WTC11 (cell line): ENCODE measurements at regions not wholly inside any gene's neighbourhood (a gene's known extent, or its start where the extent isn't known, plus 50 kb on each side); places are given as distances from the start of the nearest gene placed in this dataset.

Experiments used
- ATAC-seq: fragments of 200-7000 bp; cut with Tn5 transposase; 2 replicates; pipeline ENCODE4 v1.10.0; 2021; ENCODE audit warnings: mild to moderate bottlenecking, moderate library complexity
- CTCF ChIA-PET: fragments of 300-600 bp; sonication (Branson Sonifier 250); formaldehyde crosslinking; loops from one replicate; lab custom pipeline; 2021; ENCODE audit warnings: antibody characterized with exemption; lab: Charles Lee
- POLR2A ChIA-PET: fragments of 350-600 bp; sonication (Branson Sonifier 250); formaldehyde crosslinking; loops from one replicate; lab custom pipeline; 2021; ENCODE audit warnings: antibody characterized with exemption; lab: Charles Lee
- DNase-seq: peaks from one replicate; pipeline ENCODE4 v3.0.0; 2021; ENCODE audit warnings: low spot score
- H3K27ac Mint-ChIP-seq: 2 replicates; pipeline ENCODE4 v1.8.0; 2021; ENCODE audit warnings: mixed read lengths
- H3K27me3 Mint-ChIP-seq: 2 replicates; pipeline ENCODE4 v1.8.0; 2021; ENCODE audit warnings: low read depth, mild to moderate bottlenecking, moderate library complexity, mixed read lengths
- H3K36me3 Mint-ChIP-seq: 2 replicates; pipeline ENCODE4 v1.8.0; 2021; ENCODE audit warnings: mixed read lengths
- H3K4me1 Mint-ChIP-seq: 2 replicates; pipeline ENCODE4 v1.8.0; 2022; ENCODE audit warnings: mixed read lengths
- H3K4me3 Mint-ChIP-seq: 2 replicates; pipeline ENCODE4 v1.8.0; 2021; ENCODE audit warnings: mild to moderate bottlenecking, moderate library complexity, mixed read lengths
- H3K9me3 Mint-ChIP-seq: 2 replicates; pipeline ENCODE4 v1.8.0; 2021; ENCODE audit warnings: mixed read lengths
- AFF4 ChIP-seq: sonication (generic); formaldehyde crosslinking; IDR thresholded peaks from 2 replicates; pipeline ENCODE4 v1.8.1; 2023; ENCODE audit warnings: mild to moderate bottlenecking, missing genetic modification reagents, borderline replicate concordance
- AR ChIP-seq: fragments of 250-450 bp; sonication (Bioruptor Pico); IDR thresholded peaks from 2 replicates; pipeline ENCODE4 v1.9.0; 2021; ENCODE audit warnings: mild to moderate bottlenecking
- HMGXB4 ChIP-seq: sonication (generic); formaldehyde crosslinking; IDR thresholded peaks from 2 replicates; pipeline ENCODE4 v1.8.1; 2023; ENCODE audit warnings: mild to moderate bottlenecking, moderate library complexity, missing genetic modification reagents
- IRF2 ChIP-seq: sonication (generic); formaldehyde crosslinking; IDR thresholded peaks from 2 replicates; pipeline ENCODE4 v1.8.0; 2022; ENCODE audit warnings: low read depth, missing genetic modification reagents, borderline replicate concordance
- MAX ChIP-seq: sonication (generic); formaldehyde crosslinking; IDR thresholded peaks from 2 replicates; pipeline ENCODE4 v1.8.0; 2022; ENCODE audit warnings: mild to moderate bottlenecking, missing genetic modification reagents
- MYBL2 ChIP-seq: sonication (generic); formaldehyde crosslinking; IDR thresholded peaks from 2 replicates; pipeline ENCODE4 v1.8.1; 2023; ENCODE audit warnings: mild to moderate bottlenecking, moderate library complexity, missing genetic modification reagents
- OVOL2 ChIP-seq: fragments of 250-450 bp; sonication (Bioruptor Pico); IDR thresholded peaks from 2 replicates; pipeline ENCODE4 v1.9.0; 2021; ENCODE audit warnings: mild to moderate bottlenecking, borderline replicate concordance
- ZNF512 ChIP-seq: sonication (generic); formaldehyde crosslinking; IDR thresholded peaks from 2 replicates; pipeline ENCODE4 v1.8.1; 2022; ENCODE audit warnings: missing genetic modification reagents, borderline replicate concordance
- TF ChIP-seq, protein P1 (sequence below): sonication (generic); formaldehyde crosslinking; IDR thresholded peaks from 2 replicates; pipeline ENCODE4 v1.8.0; 2022; ENCODE audit warnings: mild to moderate bottlenecking, missing genetic modification reagents

- TF ChIP-seq AFF4 (no peak), MYBL2 (CRISPR knock-in tag) (no peak), MAX (CRISPR knock-in tag) (no peak), HMGXB4 (no peak), AR (CRISPR knock-in tag) (no peak), OVOL2 (CRISPR knock-in tag) (no peak), IRF2 (CRISPR knock-in tag) (no peak)
- TF ChIP-seq, protein P1, sequence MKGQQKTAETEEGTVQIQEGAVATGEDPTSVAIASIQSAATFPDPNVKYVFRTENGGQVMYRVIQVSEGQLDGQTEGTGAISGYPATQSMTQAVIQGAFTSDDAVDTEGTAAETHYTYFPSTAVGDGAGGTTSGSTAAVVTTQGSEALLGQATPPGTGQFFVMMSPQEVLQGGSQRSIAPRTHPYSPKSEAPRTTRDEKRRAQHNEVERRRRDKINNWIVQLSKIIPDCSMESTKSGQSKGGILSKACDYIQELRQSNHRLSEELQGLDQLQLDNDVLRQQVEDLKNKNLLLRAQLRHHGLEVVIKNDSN (CRISPR knock-in tag) = no peak
Observed at GRCh38 chr5:121188849-121189248, 662.8 kb upstream of the FTMT start (continued).

- CTCF ChIA-PET = no interaction called here
- DNase-seq = no peak
Observed at GRCh38 chr5:121189342-121190305, 662.1 kb upstream of the FTMT start.

More at GRCh38 chr5:121189342-121190305, 662.1 kb upstream of the FTMT start:
- POLR2A ChIA-PET = no interaction called here
- Mint-ChIP-seq H3K4me1 (no peaks in the 10 kb centered on the region), H3K27ac (peak overlapping the region; percentile 23; the same call in 1 of the 2 replicates), H3K4me3 (no peak overlapping the region), H3K9me3 (no peaks in the 10 kb centered on the region), H3K36me3 (no peaks in the 10 kb centered on the region), H3K27me3 (no peaks in the 10 kb centered on the region; the same call in 1 of the 2 replicates)
- TF ChIP-seq ZNF512 = no peak
- no peak for ATAC-seq
